Kidney (tissue), 13 donors: ENCODE measurements at regions not wholly inside any gene's neighbourhood (a gene's known extent, or its start where the extent isn't known, plus 50 kb on each side); places are given as distances from the start of the nearest gene placed in this dataset.

Source experiments
- DNase-seq, 5 donors: peaks; one replicate each; pipeline ENCODE4 v3.0.0-alpha.2; 2013 to 2020
- FAIRE-seq: peaks from 2 replicates; lab custom pipeline; 2012; peaks lifted over from hg19 to GRCh38; lab: Jason Lieb, UNC
- H3K27ac ChIP-seq, 2 donors: one replicate each; pipeline ENCODE4 v1.7.0; 2013; ENCODE audit warnings: low read depth in 2 of 2, low read length in 2 of 2, inconsistent platforms in 1 of 2
- H3K27me3 ChIP-seq: one replicate; pipeline ENCODE4 v1.7.1; 2013; ENCODE audit warnings: low read length, inconsistent platforms; ENCODE audit not compliant: control insufficient read depth, insufficient read depth
- H3K36me3 ChIP-seq, 3 donors: one replicate each; pipeline versions ENCODE4 v1.7.0 to v1.7.1; 2013; ENCODE audit warnings: low read length in 3 of 3, control low read depth in 1 of 3, inconsistent platforms in 1 of 3; ENCODE audit not compliant: insufficient read depth in 3 of 3, control insufficient read depth in 2 of 3
- H3K4me1 ChIP-seq, 3 donors: one replicate each; pipeline versions ENCODE4 v1.7.0 to v1.7.1; 2013; ENCODE audit warnings: low read length in 3 of 3, inconsistent platforms in 1 of 3, low read depth in 1 of 3; ENCODE audit not compliant: control insufficient read depth in 2 of 3, insufficient read depth in 2 of 3
- H3K4me3 ChIP-seq, 3 donors: one replicate each; pipeline versions ENCODE4 v1.7.0 to v1.8.1; 2013; ENCODE audit warnings: low read length in 3 of 3, control low read depth in 1 of 3, inconsistent platforms in 1 of 3
- H3K9ac ChIP-seq, 3 donors: one replicate each; pipeline versions ENCODE4 v1.7.0 to v1.7.1; 2013; ENCODE audit warnings: low read length in 3 of 3, control low read depth in 1 of 3, inconsistent platforms in 1 of 3
- H3K9me3 ChIP-seq, 3 donors: one replicate each; pipeline versions ENCODE4 v1.7.0 to v1.7.1; 2013; ENCODE audit warnings: low read length in 3 of 3, control low read depth in 1 of 3, inconsistent platforms in 1 of 3; ENCODE audit not compliant: control insufficient read depth in 2 of 3, insufficient read depth in 1 of 3
- CTCF ChIP-seq: IDR thresholded peaks from 3 replicates; pipeline ENCODE4 v1.5.1; 2012; ENCODE audit warnings: mild to moderate bottlenecking, moderate library complexity, borderline replicate concordance; ENCODE audit not compliant: insufficient read depth; ENCODE audit errors: extremely low read depth
- intact Hi-C: fragments of 100-400 bp; cut with DNase I; formaldehyde crosslinking; loops from one replicate; pipeline ENCODE4 v1.11.1; 2022
- donor health status: control.
- donor health status: control.
- donor health status: control.
- donor health status: control.
- donor health status: control.
- donor health status: DM: yes; HTN: yes; CAD: no.
- donor health status: Normal renal cell carcinoma (clear cell type).

- H3K36me3 ChIP-seq = no peaks in the 10 kb centered on the region
- no peak overlapping the region for H3K4me3 ChIP-seq
- no peak for TF ChIP-seq CTCF
- H3K9me3 ChIP-seq = no peaks in the 10 kb centered on the region
- H3K4me1 ChIP-seq = peaks cover 3 to 16% (median 10%) of the 10 kb centered on the region in 3 donors
- H3K27me3 ChIP-seq = no peaks in the 10 kb centered on the region
- H3K9ac ChIP-seq = no peak overlapping the region
- peak overlapping the region in 1 of 2 donors; percentile 33 for H3K27ac ChIP-seq
- intact Hi-C loops = no loop called here
- no peak for FAIRE-seq
- no peak for DNase-seq
Observed at GRCh38 chr2:15702452-15702851, 110.8 kb downstream of the DDX1 start.

- DNase-seq (no peak), FAIRE-seq (no peak)
- Histone ChIP-seq H3K4me1 (peaks cover 3 to 16% (median 10%) of the 10 kb centered on the region in 3 donors), H3K9me3 (no peaks in the 10 kb centered on the region), H3K27me3 (no peaks in the 10 kb centered on the region), H3K27ac (no peak overlapping the region), H3K4me3 (no peak overlapping the region), H3K36me3 (no peaks in the 10 kb centered on the region), H3K9ac (no peak overlapping the region)
- intact Hi-C loops = no loop called here
- TF ChIP-seq CTCF = no peak
Observed at GRCh38 chr2:15703365-15703869, 111.7 kb downstream of the DDX1 start.

GRCh38 chr2:15704086-15704787 lies 112.6 kb downstream of the DDX1 start:
- H3K9ac ChIP-seq = no peak overlapping the region
- intact Hi-C loops = no loop called here
- peak in 2 of 5 donors; percentile 35 to 78 for DNase-seq

More at GRCh38 chr2:15704086-15704787, 112.6 kb downstream of the DDX1 start:
- H3K4me3 ChIP-seq = no peak overlapping the region
- no peak for TF ChIP-seq CTCF
- H3K9me3 ChIP-seq = no peaks in the 10 kb centered on the region
- peak overlapping the region; percentile 45 to 63 for H3K27ac ChIP-seq
- no peaks in the 10 kb centered on the region for H3K36me3 ChIP-seq
- H3K4me1 ChIP-seq = peaks cover 3 to 16% (median 10%) of the 10 kb centered on the region in 3 donors
- no peak for FAIRE-seq
- no peaks in the 10 kb centered on the region for H3K27me3 ChIP-seq
